HG03342 (cell line): ENCODE measurements at regions not wholly inside any gene's neighbourhood (a gene's known extent, or its start where the extent isn't known, plus 50 kb on each side); places are given as distances from the start of the nearest gene placed in this dataset.
A peak's percentile ranks its signal among the peaks of the same experiment; 100 is the strongest.
"Not testable (repeated sequence)": the region's sequence is repeated elsewhere in the genome, so short reads cannot be mapped to it uniquely, and the experiment has no call there.

ENCODE experiments used
- ATAC-seq: cut with Tn5 transposase; IDR thresholded peaks from one replicate; pipeline ENCODE4 v1.9.1; 2021; ENCODE audit warnings: mild to moderate bottlenecking, moderate library complexity; ENCODE audit not compliant: unreplicated experiment

GRCh38 chr14:30256627-30257026 lies 302.3 kb upstream of the G2E3 start:
- ATAC-seq, result no peak

DNA sequence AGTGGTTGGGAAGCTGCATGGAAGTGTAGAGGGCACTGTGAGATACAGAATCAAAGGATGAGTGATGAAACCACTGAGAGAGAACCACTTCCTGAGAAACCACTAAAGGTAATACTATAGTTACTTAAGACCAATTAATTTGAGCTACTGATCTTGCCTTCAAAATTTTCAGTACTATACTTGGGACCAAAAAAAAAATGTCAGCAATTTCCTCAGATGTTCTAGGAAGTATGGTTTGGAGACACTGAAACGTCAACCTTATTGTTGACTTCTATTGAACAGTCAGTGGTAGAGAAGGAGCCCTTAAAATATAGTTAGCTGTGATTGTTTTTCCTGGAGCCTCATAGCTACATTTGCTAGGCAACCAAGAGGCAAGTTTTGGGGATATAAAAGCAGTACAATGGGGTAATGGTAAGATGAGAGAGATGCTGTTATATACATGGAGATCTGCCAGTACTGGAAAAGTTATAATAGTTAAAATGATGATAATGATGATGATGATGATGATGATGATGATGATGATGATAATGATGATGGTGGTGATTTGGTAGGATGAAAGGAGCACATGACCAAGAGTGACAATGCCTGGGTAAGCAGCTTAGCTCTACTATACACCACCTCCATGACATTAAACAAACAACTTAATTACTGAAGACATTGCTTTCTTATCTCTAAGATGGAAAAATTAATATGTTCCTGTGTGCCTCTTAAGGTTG lies 300.9 kb upstream of the G2E3 start:
- no peak for ATAC-seq

- ATAC-seq, result no peak
Measured at GRCh38 chr14:30260833-30261607, 297.9 kb upstream of the G2E3 start.

DNA sequence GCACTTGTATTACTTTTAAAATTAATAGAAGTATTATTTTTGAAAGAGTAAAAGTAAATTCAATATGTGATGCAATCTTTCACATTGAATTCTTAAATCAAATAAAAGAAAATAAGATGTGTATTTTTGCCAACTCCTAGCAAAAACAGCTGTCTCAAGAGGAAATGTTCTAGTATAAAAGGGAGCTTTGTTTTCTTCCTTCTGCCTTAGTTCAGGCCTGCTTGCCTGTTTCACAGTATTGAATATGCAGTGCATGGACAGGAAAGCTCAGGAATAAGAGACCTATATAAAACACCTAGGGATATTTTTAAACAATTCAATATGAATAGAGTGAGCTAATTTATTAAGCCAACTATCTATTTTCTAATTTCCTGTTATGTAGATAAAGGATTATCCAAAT lies 294.8 kb upstream of the G2E3 start:
- ATAC-seq, result no peak

DNA sequence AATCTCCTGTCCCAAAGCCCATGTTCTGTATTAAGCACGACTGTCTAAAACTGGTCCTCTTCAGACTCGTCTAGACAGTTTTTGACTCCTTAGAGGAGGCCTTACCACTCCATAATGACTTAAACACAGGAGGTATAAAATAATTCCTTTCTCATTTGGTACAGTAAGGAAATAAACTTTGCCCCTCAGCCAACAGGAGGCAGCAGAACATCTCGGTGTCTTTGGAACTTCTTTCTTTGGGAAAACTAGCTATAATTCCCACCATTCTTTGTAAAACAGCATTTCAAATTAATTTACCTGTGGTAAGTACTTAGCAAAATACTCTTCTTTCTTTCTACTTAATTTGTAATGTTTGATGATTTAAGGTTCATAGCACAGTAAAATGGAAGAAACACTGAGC lies 292.7 kb upstream of the G2E3 start:
- no peak for ATAC-seq

GRCh38 chr14:30267141-30267540 lies 291.8 kb upstream of the G2E3 start:
- ATAC-seq, result no peak

GRCh38 chr14:30270200-30271161 lies 288.5 kb upstream of the G2E3 start:
- ATAC-seq, result peak; percentile 100

DNA sequence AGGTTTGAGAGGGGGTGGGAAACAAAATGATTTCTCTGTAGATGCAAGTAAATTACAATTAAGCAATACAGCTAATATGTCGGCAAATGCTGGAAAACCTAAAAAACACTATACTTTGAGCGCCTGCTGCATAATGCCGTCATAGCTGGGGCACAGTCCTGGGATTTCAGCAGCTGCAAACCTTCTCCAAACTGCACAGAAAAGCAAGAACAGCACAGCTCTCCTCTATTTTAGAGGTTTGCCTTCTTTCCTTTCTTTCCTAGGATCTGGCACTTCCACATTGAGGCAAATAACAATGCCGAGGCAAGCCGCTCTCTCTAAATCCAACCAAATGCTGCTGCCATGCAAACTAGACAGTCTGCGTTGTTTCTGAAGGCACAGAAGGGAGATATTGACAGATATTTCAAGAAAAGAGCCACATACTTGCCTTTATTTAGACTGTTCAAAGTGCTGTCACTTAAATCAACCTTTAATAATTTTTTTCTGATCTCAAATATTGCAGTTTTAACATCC lies 287.1 kb upstream of the G2E3 start:
- no peak for ATAC-seq

DNA sequence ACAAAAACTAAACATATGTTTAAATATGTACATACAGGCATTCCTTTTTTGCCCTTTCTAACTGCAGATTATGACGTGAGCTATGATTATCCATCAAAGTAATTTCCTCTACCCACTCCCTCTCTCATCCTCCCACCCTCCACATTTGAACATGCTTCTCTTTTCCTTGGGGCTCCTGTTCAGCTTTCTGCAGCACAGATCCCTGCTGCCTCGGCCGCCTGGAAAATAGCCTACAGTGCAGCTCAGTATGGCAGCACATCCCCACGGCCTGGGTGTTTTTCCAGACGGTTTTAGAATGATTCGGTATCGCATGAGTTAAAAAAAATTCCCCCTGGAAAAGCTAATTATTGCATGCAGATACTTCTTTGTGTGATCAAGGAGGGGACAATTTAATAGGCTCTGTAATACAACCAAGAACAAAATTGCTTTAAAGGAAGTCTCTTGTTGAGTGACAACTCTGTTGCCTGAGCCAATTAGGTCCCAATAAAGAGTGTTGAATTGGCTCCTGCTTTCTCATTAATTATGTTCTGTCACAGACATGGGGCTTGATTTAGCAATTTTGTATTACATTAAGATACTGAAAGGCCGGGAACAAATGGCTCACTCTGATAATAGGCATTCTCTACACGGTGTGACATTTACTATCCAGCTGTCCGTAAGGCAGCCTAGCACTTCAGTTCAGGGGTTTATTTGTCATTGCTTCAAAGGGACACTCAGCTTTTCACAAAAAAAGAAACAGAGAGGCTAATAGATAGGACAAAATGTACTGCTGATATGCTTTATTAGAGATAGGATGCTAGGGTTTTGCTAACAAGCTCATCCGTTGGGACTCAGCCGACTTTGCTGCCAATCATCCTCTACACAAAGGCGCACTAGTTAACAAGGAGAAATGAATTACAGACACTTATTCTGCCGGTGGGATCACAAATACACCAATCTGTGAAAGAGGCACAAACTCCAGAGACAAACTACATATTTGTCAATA lies 285.8 kb upstream of the G2E3 start:
- no peak for ATAC-seq

- ATAC-seq, result no peak
Measured at GRCh38 chr14:30275604-30276003, 283.4 kb upstream of the G2E3 start.

GRCh38 chr14:30277268-30277667 lies 281.7 kb upstream of the G2E3 start:
- ATAC-seq, result no peak

DNA sequence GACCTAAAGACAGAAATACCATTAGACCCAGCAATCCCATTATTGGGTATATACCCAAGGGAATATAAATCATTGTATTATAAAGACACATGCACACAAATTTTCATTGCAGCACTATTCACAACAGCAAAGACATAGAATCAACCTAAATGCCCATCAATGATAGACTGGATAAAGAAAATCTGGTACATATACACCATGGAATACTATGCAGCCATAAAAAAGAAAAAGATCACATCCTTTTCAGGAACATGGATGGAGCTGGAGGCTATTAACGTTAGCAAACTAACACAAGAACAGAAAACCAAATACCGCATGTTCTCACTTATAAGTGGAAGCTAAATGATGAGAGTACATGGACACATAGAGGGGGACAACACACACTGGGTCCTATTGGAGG lies 280.1 kb upstream of the G2E3 start:
- ATAC-seq, result not testable (repeated sequence)

GRCh38 chr14:30283822-30284446 lies 275.0 kb upstream of the G2E3 start:
- ATAC-seq, result no peak

DNA sequence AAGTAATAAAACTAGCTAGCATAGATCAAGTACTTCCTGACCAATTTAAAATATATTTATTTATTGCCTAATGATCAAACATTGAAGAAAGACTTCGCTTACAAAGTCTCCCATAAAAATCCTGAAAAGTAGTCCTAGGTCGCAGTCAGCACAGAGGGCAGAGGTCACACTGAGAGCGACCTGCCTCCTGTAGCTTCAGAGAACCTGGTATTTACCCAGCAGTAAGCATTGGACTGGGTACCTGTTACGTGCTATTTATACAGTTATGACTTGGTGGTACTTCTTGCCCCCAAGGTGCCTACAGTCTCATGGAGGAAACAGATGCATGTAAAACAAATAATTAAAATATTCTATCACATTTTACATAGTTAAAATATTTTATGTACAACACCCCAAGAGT lies 274.1 kb upstream of the G2E3 start:
- ATAC-seq, result no peak

GRCh38 chr14:30287579-30288445 lies 271.1 kb upstream of the G2E3 start:
- no peak for ATAC-seq

DNA sequence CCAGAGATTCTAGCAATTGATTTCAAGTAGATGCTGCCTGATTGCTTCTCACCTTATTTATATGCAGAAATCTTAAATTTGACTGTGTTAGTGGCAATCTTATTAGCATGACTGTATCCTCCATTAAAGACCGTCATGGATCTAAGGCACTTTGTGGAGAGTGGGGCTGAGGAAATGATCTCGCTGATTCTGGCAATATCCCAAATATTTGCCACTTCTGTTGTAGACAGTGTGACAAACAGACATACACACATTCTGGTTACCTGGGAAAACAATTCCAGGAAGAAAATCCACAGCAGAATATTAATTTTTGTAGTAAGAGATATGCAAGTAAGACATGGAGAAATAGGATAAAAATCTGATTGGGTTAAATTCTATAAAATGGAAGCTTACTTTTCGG lies 269.0 kb upstream of the G2E3 start:
- no peak for ATAC-seq

GRCh38 chr14:30291216-30291615 lies 267.7 kb upstream of the G2E3 start:
- no peak for ATAC-seq

GRCh38 chr14:30292541-30292940 lies 266.4 kb upstream of the G2E3 start:
- ATAC-seq, result no peak

- ATAC-seq, result no peak
Measured at GRCh38 chr14:30295980-30296379, 263.0 kb upstream of the G2E3 start.
